Adrenal gland (tissue), 5 donors: ENCODE measurements at regions not wholly inside any gene's neighbourhood (a gene's known extent, or its start where the extent isn't known, plus 50 kb on each side); places are given as distances from the start of the nearest gene placed in this dataset.

Experiments used
- POLR2A ChIP-seq, 2 donors: fragments of 450-650 bp; IDR thresholded peaks; one replicate each; pipeline ENCODE4 v1.6.1; 2017; ENCODE audit warnings: antibody characterized with exemption in 2 of 2, mild to moderate bottlenecking in 2 of 2, moderate library complexity in 1 of 2
- TF ChIP-seq, protein P1 (sequence below), 6 experiments: fragments of 450-650 bp in 4 of 6; fragments of 200-600 bp in 2 of 6; sonication (generic) in 1 of 6; IDR thresholded peaks; 1 replicate in 5 of 6; 2 replicates in 1 of 6; pipeline versions ENCODE4 v1.5.1 to v1.8.0; 2016 to 2021; ENCODE audit warnings: antibody characterized with exemption in 6 of 6, mild to moderate bottlenecking in 2 of 6, moderate library complexity in 1 of 6
- donor health status: DM: no; HTN: no; CAD: no.

- TF ChIP-seq, protein P1, sequence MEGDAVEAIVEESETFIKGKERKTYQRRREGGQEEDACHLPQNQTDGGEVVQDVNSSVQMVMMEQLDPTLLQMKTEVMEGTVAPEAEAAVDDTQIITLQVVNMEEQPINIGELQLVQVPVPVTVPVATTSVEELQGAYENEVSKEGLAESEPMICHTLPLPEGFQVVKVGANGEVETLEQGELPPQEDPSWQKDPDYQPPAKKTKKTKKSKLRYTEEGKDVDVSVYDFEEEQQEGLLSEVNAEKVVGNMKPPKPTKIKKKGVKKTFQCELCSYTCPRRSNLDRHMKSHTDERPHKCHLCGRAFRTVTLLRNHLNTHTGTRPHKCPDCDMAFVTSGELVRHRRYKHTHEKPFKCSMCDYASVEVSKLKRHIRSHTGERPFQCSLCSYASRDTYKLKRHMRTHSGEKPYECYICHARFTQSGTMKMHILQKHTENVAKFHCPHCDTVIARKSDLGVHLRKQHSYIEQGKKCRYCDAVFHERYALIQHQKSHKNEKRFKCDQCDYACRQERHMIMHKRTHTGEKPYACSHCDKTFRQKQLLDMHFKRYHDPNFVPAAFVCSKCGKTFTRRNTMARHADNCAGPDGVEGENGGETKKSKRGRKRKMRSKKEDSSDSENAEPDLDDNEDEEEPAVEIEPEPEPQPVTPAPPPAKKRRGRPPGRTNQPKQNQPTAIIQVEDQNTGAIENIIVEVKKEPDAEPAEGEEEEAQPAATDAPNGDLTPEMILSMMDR (IDR thresholded peaks at IDR 0.05): no peak
- TF ChIP-seq POLR2A (IDR thresholded peaks at IDR 0.05): no peak
Observed at GRCh38 chr10:36437367-36437766, 688.0 kb upstream of the ANKRD30A start.
